ENCODE measurements at regions not wholly inside any gene's neighbourhood (a gene's known extent, or its start where the extent isn't known, plus 50 kb on each side); places are given as distances from the start of the nearest gene placed in this dataset.

- H3K36me3 Mint-ChIP-seq (ENCODE audit: low read depth) = no peaks in the 10 kb centered on the region
These were observed 75.7 kb upstream of the ZBTB40 start for GRCh38 chr1:22376001-22376400.

GRCh38 chr1:22376546-22376945 lies 75.1 kb upstream of the ZBTB40 start:
- Mint-ChIP-seq H3K9me3 (peaks cover 8% of the 10 kb centered on the region), H3K27me3 (peaks cover 18% of the 10 kb centered on the region), H3K4me3 (no peak overlapping the region), H3K36me3 (ENCODE audit: low read depth) (no peaks in the 10 kb centered on the region), H3K4me1 (ENCODE audit: low read depth) (no peaks in the 10 kb centered on the region), H3K27ac (no peak overlapping the region)

More at GRCh38 chr1:22376001-22376400, 75.7 kb upstream of the ZBTB40 start:
- no peak overlapping the region for H3K4me3 Mint-ChIP-seq
- no peaks in the 10 kb centered on the region for H3K4me1 Mint-ChIP-seq (ENCODE audit: low read depth)
- H3K27me3 Mint-ChIP-seq = peaks cover 16% of the 10 kb centered on the region
- H3K9me3 Mint-ChIP-seq = peaks cover 8% of the 10 kb centered on the region
- H3K27ac Mint-ChIP-seq = no peak overlapping the region

GRCh38 chr1:22376976-22377375 lies 74.7 kb upstream of the ZBTB40 start:
- H3K27ac Mint-ChIP-seq = no peak overlapping the region
- H3K9me3 Mint-ChIP-seq = peaks cover 8% of the 10 kb centered on the region
- H3K36me3 Mint-ChIP-seq (ENCODE audit: low read depth) = no peaks in the 10 kb centered on the region
- H3K4me3 Mint-ChIP-seq = no peak overlapping the region
- no peaks in the 10 kb centered on the region for H3K4me1 Mint-ChIP-seq (ENCODE audit: low read depth)
- peaks cover 22% of the 10 kb centered on the region for H3K27me3 Mint-ChIP-seq

GRCh38 chr1:22379566-22379965 lies 72.1 kb upstream of the ZBTB40 start:
- Mint-ChIP-seq H3K36me3 (ENCODE audit: low read depth) (no peaks in the 10 kb centered on the region), H3K4me1 (ENCODE audit: low read depth) (no peaks in the 10 kb centered on the region), H3K4me3 (no peak overlapping the region), H3K27ac (no peak overlapping the region), H3K9me3 (no peaks in the 10 kb centered on the region), H3K27me3 (peaks cover 18% of the 10 kb centered on the region)

GRCh38 chr1:22380024-22380785 lies 71.4 kb upstream of the ZBTB40 start:
- Mint-ChIP-seq H3K27me3 (peaks cover 18% of the 10 kb centered on the region), H3K27ac (no peak overlapping the region), H3K36me3 (ENCODE audit: low read depth) (no peaks in the 10 kb centered on the region), H3K4me3 (no peak overlapping the region), H3K4me1 (ENCODE audit: low read depth) (no peaks in the 10 kb centered on the region), H3K9me3 (no peaks in the 10 kb centered on the region)

GRCh38 chr1:22383526-22384294 lies 67.9 kb upstream of the ZBTB40 start:
- H3K36me3 Mint-ChIP-seq (ENCODE audit: low read depth) = no peaks in the 10 kb centered on the region
- H3K27me3 Mint-ChIP-seq = peaks cover 27% of the 10 kb centered on the region
- no peaks in the 10 kb centered on the region for H3K4me1 Mint-ChIP-seq (ENCODE audit: low read depth)
- no peaks in the 10 kb centered on the region for H3K9me3 Mint-ChIP-seq
- no peak overlapping the region for H3K4me3 Mint-ChIP-seq
- no peak overlapping the region for H3K27ac Mint-ChIP-seq

- no peaks in the 10 kb centered on the region for H3K4me1 Mint-ChIP-seq (ENCODE audit: low read depth)
- H3K36me3 Mint-ChIP-seq (ENCODE audit: low read depth) = no peaks in the 10 kb centered on the region
- no peaks in the 10 kb centered on the region for H3K9me3 Mint-ChIP-seq
- H3K27ac Mint-ChIP-seq = no peak overlapping the region
- no peak overlapping the region for H3K4me3 Mint-ChIP-seq
- peaks cover 32% of the 10 kb centered on the region for H3K27me3 Mint-ChIP-seq
These were observed 66.1 kb upstream of the ZBTB40 start for GRCh38 chr1:22385537-22385936.

GRCh38 chr1:22386774-22387173 lies 64.9 kb upstream of the ZBTB40 start:
- Mint-ChIP-seq H3K4me1 (ENCODE audit: low read depth) (no peaks in the 10 kb centered on the region), H3K27me3 (peaks cover 28% of the 10 kb centered on the region), H3K9me3 (no peaks in the 10 kb centered on the region), H3K27ac (no peak overlapping the region), H3K36me3 (ENCODE audit: low read depth) (no peaks in the 10 kb centered on the region), H3K4me3 (no peak overlapping the region)

- Mint-ChIP-seq H3K4me1 (ENCODE audit: low read depth) (no peaks in the 10 kb centered on the region), H3K4me3 (no peak overlapping the region), H3K27me3 (peaks cover 33% of the 10 kb centered on the region), H3K36me3 (ENCODE audit: low read depth) (no peaks in the 10 kb centered on the region), H3K9me3 (no peaks in the 10 kb centered on the region), H3K27ac (no peak overlapping the region)
These were observed 63.6 kb upstream of the ZBTB40 start for GRCh38 chr1:22387919-22388580.

GRCh38 chr1:22388671-22389450 lies 62.8 kb upstream of the ZBTB40 start:
- no peak overlapping the region for H3K4me3 Mint-ChIP-seq
- no peaks in the 10 kb centered on the region for H3K9me3 Mint-ChIP-seq
- H3K4me1 Mint-ChIP-seq (ENCODE audit: low read depth) = no peaks in the 10 kb centered on the region
- H3K36me3 Mint-ChIP-seq (ENCODE audit: low read depth) = no peaks in the 10 kb centered on the region
- H3K27ac Mint-ChIP-seq = no peak overlapping the region
- peaks cover 38% of the 10 kb centered on the region for H3K27me3 Mint-ChIP-seq

- Mint-ChIP-seq H3K27me3 (peaks cover 67% of the 10 kb centered on the region), H3K36me3 (ENCODE audit: low read depth) (no peaks in the 10 kb centered on the region), H3K4me1 (ENCODE audit: low read depth) (peaks cover 8% of the 10 kb centered on the region), H3K27ac (no peak overlapping the region), H3K9me3 (no peaks in the 10 kb centered on the region), H3K4me3 (no peak overlapping the region)
These were observed 58.1 kb upstream of the ZBTB40 start for GRCh38 chr1:22393587-22393986.

GRCh38 chr1:22398656-22399420 lies 52.8 kb upstream of the ZBTB40 start:
- Mint-ChIP-seq H3K27ac (no peak overlapping the region), H3K27me3 (peaks cover 75% of the 10 kb centered on the region), H3K4me1 (ENCODE audit: low read depth) (peaks cover 18% of the 10 kb centered on the region), H3K36me3 (ENCODE audit: low read depth) (no peaks in the 10 kb centered on the region), H3K9me3 (no peaks in the 10 kb centered on the region), H3K4me3 (no peak overlapping the region)

- Mint-ChIP-seq H3K4me1 (ENCODE audit: low read depth) (peaks cover 18% of the 10 kb centered on the region), H3K36me3 (ENCODE audit: low read depth) (no peaks in the 10 kb centered on the region), H3K27me3 (peaks cover 78% of the 10 kb centered on the region), H3K4me3 (no peak overlapping the region), H3K27ac (no peak overlapping the region), H3K9me3 (no peaks in the 10 kb centered on the region)
These were observed 52.1 kb upstream of the ZBTB40 start for GRCh38 chr1:22399421-22400091.
